Kasumi-1 (cell line): ENCODE measurements at regions not wholly inside any gene's neighbourhood (a gene's known extent, or its start where the extent isn't known, plus 50 kb on each side); places are given as distances from the start of the nearest gene placed in this dataset.

ENCODE experiments used
- DNase-seq, 2 experiments: peaks; one replicate each; lab custom pipeline; 2025; lab: John Stamatoyannopoulos, UW

- no peak for DNase-seq
Observed at GRCh38 chr16:49078104-49078503, 203.5 kb downstream of the CBLN1 start.

GRCh38 chr16:49075709-49076108 lies 205.9 kb downstream of the CBLN1 start:
- DNase-seq: no peak

GRCh38 chr16:49068224-49068623 lies 213.4 kb downstream of the CBLN1 start:
- DNase-seq: no peak

DNA sequence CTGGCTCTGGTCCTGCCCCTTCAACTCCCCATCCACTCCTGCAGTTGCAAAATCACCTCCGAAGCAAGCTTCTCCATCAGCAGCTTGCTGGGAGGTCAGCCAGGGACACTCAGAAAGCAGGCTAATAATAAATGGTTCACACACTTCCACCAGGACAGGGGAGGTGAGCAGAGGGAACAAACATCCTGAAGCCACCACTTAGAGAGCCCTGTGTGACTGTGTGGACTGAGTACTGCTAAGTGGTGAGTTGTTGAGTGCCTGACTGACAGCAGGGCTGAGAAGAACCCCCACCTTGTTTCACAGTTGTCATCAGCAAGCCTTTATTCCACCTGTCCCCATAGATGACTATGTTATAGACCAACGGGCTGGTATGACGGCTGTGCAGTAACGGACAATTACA lies 213.9 kb downstream of the CBLN1 start:
- no peak for DNase-seq

DNA sequence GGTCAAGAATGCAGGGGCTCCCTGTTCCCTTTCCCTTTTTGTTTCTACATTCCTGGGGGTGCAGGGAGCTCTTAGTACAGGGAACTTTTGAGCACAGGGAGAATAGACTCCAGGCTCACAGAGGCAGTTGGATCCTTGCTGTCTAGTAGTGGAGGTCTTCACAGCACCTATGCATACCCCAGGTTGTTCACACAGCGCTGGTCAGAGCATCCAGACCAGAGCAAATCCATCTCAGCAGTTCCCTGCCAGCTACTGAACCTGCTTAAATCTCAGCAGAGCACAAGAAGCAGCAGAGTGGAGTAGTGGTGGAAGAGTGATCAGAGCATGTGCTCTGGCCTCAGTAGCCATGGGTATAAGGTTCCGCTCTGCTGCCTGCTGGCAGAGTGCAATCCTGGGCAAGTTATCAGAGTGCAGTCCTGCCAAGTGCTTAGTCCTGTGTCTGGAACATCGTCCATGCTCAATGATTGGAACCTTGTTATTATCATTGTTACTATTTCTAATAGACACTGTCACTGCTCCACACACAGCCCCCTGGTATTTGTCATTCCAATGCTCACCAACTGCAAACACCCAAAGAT lies 220.4 kb downstream of the CBLN1 start:
- no peak for DNase-seq

DNA sequence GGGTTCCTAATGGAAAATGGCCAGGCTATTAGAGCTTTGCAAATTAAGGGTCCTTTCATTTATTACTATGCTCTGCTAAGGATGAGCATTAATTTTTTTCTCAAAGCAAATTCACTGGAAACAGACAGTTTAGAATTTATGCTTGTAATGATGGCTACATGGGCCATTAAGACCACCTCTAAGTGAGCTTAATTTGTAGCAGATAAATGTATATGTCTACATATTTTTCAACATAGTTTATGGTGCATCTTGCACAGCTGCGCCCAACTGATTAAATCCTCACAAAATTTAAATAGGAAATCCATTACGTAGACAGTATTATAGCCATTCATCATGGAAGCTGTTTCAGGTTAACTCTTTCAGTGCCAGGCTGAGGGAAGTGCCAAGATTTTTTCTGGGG lies 220.9 kb downstream of the CBLN1 start:
- DNase-seq: no peak

DNA sequence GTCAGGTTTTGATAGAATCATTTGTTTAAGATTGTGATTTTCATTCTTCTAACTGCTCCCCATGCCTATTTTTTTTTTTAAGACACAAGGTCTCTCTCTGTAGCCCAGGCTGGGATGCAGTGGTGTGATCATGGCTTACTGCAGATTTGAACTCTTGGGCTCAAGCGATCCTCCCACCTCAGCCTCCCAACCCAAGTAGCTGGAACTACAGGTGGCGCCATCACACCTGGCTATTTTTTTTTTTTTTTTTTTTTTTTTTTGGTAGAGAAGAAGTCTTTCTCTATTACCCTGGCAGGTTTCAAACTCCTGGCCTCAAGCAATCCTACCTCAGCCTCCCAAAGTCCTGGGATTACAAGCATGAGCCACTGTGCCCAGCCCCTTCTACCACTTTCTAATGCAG lies 223.3 kb downstream of the CBLN1 start:
- DNase-seq: no peak

- DNase-seq: no peak
Observed at GRCh38 chr16:49057936-49058335, 223.7 kb downstream of the CBLN1 start.

DNA sequence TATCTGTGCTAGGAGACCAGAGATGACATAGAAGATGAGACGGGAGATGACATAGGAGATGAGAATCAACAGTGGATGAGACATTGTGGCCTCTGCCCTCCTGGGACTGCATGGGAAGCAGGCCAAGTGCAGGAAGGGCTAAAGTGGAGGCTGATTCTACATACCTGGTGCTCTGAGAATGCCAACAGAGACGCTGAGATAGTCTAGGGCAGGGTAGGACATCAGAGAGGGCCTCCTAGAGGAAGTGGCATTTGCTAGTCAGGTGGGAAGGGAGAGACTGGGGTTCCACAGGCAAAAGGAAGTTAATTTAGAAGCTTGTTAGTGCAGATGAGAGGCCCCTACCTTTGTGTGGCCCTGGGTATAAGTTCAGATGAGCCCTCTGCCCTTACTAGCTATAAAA lies 224.2 kb downstream of the CBLN1 start:
- no peak for DNase-seq

DNA sequence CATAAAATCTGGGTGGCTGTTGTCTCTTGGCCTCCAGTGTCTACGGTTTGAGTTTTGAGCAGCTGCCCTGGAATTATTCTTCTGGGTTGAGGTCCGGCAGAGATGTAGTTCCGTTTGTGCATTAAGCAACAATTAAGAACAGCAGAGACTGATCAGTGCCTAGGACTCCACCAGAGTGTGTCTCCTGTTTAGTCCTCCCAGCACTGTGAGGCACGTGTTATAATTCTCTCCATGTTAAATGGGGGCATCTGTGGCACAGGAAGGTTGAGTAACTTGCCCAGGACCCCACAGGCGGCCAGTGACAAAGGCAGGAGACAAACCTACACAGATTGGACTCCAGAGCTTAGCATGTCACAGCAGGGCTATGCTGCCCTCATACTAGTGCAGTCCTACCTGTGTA lies 225.1 kb downstream of the CBLN1 start:
- no peak for DNase-seq

DNA sequence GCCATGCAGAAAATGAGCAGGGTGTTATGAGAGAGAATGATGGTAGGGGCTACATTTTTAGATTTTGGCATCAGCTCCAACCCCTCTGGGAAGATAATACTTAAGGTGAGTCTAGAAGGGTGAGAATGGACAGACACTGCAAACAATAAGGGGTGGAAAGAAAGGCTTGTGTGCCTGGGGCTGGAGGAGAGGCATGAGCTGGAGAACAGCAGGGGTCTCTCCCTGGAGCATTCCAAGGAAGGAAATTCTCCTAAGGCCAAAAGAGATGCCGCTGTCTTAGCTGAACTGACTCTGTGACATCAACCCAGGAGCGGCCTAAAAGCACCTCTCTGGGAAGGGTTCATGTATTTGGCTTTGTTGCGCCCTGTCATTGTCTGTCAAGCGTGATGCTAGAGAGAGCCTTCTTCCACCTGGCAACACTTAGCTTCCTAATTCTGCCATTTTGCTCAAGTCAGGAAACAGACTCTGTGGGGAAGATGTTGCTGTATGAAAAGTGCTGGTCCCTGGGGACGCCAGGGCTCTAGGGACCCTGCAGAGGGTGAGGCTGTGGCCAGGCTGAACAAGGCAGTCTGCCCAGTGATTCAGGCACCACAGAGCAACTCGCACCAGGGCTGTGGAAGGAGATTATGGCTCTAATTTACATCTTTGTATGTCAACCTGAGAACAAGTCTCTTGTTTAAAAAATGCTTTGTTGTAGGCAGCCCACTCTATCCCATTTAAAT lies 225.7 kb downstream of the CBLN1 start:
- no peak for DNase-seq

- no peak for DNase-seq
Observed at GRCh38 chr16:49055291-49055690, 226.3 kb downstream of the CBLN1 start.

DNA sequence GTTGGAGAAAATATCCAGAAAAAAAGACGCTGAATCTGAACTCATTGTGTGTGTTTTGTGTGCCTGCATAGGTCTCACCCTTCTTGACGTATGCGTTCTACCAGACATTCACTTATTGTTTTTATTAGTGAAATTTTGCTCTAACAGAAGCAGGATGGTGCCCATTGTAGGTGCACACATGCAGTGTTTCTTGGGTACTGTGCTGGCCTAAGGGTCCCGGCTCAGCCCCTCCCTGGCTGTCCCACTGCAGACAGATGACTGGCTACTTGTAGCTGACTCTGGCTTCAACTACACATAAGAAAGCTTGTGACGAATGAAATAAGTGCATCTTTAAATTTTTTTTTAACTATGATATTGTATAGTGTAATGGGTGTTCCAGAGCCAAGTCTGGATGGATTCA lies 227.0 kb downstream of the CBLN1 start:
- DNase-seq: no peak

DNA sequence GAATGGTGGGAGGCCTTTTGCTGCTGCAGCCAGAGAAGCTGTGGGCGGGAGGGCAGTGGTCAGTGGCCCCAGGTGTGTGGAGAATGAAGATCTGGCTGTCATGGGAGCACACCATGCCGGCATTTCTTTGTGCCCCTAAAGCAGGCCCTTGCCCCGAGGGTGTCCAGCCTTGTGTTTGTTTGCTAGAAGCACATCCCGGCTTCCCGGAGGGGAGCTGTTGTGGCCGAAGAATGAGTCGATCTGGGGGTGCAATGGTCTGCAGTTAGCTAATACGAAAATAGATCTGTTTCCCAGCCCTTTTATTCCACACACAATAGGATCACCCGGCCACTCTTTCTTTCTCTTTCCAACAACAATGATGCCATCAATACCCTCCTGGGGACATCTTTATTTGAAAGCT lies 228.8 kb downstream of the CBLN1 start:
- no peak for DNase-seq

DNA sequence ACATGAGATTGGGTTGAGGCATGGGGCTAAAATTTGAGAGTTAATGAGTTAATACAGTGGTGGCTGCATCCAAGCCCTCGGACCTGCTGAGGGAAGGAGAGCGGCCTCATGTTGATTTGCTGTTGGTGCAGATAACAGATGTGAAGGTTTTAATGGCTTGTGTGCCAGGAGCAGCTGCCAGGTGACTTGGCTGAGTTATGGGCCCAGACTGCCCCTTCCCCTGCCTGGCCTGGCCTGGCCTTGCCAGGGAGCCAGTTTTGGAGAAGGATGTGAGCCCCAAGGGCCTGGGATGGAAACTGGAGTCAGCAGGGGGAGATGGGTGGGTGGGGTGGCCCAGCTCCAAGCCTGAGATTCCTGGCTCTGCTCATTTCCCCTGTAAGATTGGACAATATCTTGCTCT lies 230.1 kb downstream of the CBLN1 start:
- DNase-seq: no peak

- DNase-seq: no peak
Observed at GRCh38 chr16:49050607-49051006, 231.0 kb downstream of the CBLN1 start.

GRCh38 chr16:49049644-49050043 lies 232.0 kb downstream of the CBLN1 start:
- no peak for DNase-seq

GRCh38 chr16:49049191-49049590 lies 232.4 kb downstream of the CBLN1 start:
- no peak for DNase-seq

DNA sequence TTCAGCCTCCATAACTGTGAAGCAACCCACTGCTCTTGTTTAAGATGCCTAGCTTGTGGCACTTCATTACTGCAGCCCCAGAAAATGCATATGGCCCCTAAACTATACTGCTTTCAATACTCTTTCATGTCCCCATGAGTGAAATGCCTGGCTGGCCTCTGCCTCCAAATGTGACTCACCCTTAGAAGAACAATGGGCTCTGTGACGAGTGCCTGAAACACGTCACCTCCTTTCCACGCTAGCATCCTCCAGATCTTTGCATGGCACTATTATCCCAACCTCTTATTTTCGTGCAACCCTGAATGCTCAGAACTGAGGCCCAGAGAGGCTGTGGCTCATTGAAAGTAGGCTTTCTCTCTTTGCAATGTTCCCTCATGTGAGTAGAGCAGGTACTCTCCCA lies 233.1 kb downstream of the CBLN1 start:
- DNase-seq: no peak

DNA sequence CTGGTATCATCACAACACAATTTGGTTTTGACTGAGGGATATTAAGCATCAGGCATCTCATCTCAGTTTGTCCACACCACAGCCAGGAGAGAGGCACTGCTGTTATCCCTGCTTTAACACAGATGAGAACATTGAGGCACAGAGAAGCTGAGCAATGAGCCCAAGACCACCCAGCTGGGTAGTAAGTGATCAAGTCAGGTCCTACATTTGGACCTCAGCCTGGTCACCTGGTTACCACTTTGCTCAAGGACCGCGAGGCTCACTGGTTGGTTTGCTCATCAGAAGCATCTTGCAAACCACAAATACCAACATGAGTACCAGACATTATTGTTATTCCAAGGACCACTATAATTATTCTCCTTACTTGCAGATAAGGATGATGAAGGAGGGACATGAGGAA lies 245.5 kb downstream of the CBLN1 start:
- DNase-seq: no peak

DNA sequence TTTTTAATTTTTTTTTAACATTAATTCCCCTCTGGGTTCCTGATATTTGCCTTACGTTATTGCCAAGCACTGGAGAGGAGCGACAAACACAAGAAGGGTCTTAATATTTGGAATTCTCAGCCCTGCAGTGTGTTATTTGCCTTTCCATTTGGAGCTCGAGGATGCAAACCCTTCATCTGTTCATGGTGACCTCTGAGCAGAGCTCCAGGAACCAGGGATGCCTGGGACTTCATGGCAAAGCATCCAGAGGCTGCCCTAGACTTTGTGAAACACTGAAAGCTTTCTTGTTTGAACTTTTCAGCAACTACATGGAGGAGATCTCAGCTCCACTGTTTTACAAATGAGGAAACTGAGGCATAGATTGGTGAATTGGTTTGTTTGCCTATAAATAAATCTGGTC lies 254.2 kb downstream of the CBLN1 start:
- DNase-seq: no peak

DNA sequence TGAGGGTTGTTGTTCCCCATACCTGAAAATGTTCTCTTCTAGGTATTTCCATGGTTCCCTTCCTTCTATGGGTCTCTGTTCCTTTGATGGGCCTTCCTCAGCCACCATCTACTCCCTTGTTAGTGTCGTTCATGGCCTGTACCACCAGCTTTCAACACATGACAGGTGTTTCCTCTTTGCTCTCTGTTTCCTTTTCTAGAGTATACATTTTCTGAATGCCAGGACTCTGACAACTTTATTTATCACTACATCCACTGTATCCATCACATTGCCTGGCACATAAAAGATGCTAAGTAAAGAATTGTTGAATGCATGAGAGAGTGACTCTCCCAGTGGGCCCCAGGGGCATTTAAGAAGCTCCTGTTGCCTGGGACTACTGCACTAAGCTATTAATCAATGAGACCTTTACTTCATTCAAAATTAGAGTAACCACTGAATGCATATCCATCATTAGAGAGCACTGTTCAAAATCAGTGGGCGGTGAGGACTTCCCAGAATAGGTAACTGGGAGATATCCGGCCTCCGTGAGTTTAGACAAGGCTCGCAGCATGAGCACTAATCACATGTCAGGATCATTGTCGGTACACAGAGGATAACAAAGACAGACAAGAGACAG lies 255.0 kb downstream of the CBLN1 start:
- DNase-seq: no peak

DNA sequence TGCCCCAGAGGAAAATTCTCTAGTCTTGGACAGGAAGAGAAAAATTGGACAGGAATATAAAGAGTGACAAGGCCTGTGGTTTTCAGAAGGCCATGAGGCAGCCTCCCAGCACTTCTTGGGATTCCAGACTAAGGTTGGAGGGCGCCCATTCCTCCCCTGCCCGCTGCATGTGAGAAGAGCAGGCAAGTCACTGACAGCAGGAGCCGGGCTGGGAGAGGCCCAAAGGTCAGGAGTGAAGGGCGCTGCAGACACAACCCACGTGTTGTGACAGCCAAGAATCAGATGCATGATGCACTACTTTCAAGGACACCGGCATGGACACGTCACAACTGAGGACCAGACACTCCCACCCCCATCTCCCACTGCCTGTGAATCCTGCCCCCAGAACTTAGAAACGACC lies 256.7 kb downstream of the CBLN1 start:
- no peak for DNase-seq

DNA sequence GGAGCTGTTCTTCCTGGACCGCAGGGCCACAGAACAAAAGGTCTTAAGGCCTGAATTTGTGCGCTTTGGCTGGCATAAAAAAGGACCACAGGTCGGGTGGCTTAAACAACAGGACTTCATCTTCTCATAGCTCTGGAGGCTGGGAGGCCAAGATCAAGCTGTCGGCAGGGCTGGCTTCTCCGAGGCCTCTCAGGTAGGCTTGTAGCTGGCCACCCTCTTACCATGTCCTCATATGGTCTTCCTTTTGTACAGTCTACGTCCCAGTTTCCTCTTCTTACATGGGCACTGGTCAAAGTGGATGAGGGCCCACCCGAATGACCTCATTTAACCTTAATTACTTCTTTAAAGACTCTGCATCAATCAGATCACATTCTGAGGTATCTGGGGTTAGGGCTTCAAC lies 257.6 kb downstream of the CBLN1 start:
- no peak for DNase-seq
